Thyroid gland (tissue), 4 donors: ENCODE measurements at regions not wholly inside any gene's neighbourhood (a gene's known extent, or its start where the extent isn't known, plus 50 kb on each side); places are given as distances from the start of the nearest gene placed in this dataset.

Source experiments
- POLR2A ChIP-seq, 2 donors: fragments of 450-650 bp; IDR thresholded peaks; one replicate each; pipeline ENCODE4 v1.6.1; 2017; ENCODE audit warnings: antibody characterized with exemption in 2 of 2, mild to moderate bottlenecking in 2 of 2, moderate library complexity in 1 of 2
- TF ChIP-seq, protein P1 (sequence below), 6 experiments: fragments of 200-600 bp in 3 of 6; fragments of 450-650 bp in 3 of 6; sonication (generic) in 3 of 6; IDR thresholded peaks; one replicate each; pipeline ENCODE4 v1.5.1; 2016 to 2019; ENCODE audit warnings: antibody characterized with exemption in 6 of 6, mild to moderate bottlenecking in 2 of 6, inconsistent platforms in 1 of 6, moderate library complexity in 1 of 6

DNA sequence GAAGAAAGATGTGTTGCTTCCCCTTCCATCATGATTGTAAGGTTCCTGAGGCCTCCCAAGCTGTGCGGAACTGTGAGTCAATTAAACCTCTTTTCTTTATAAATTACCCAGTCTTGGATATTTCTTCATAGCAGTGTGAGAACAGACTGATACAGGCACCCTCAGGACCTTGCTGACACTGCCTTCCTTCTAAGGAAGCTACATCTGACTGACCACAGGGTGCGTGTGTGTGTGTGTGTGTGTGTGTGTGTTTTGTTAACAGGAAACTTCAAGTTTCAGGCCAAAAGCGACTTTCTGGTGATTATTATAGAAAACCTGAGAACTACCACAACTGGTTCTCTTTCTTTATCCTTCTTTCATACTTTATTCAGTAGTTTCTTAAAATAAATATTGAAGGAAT, 149.0 kb downstream of the CAPZA3 start:
- TF ChIP-seq POLR2A (IDR thresholded peaks at IDR 0.05) = no peak
- TF ChIP-seq, protein P1, sequence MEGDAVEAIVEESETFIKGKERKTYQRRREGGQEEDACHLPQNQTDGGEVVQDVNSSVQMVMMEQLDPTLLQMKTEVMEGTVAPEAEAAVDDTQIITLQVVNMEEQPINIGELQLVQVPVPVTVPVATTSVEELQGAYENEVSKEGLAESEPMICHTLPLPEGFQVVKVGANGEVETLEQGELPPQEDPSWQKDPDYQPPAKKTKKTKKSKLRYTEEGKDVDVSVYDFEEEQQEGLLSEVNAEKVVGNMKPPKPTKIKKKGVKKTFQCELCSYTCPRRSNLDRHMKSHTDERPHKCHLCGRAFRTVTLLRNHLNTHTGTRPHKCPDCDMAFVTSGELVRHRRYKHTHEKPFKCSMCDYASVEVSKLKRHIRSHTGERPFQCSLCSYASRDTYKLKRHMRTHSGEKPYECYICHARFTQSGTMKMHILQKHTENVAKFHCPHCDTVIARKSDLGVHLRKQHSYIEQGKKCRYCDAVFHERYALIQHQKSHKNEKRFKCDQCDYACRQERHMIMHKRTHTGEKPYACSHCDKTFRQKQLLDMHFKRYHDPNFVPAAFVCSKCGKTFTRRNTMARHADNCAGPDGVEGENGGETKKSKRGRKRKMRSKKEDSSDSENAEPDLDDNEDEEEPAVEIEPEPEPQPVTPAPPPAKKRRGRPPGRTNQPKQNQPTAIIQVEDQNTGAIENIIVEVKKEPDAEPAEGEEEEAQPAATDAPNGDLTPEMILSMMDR (IDR thresholded peaks at IDR 0.05) = no peak
